H9 (cell line): ENCODE measurements at regions not wholly inside any gene's neighbourhood (a gene's known extent, or its start where the extent isn't known, plus 50 kb on each side); places are given as distances from the start of the nearest gene placed in this dataset.
"Not testable (repeated sequence)": the region's sequence is repeated elsewhere in the genome, so short reads cannot be mapped to it uniquely, and the experiment has no call there.

Experiments
- DNase-seq: peaks from one replicate; pipeline ENCODE4 v3.0.0-alpha.2; 2017
- H2AFZ ChIP-seq: one replicate; pipeline ENCODE4 v1.6.1; 2013; ENCODE audit warnings: mild to moderate bottlenecking, low read length, control low read depth, moderate library complexity
- H2AK5ac ChIP-seq: 2 replicates; pipeline ENCODE4 v1.6.1; 2013; ENCODE audit warnings: low read length, control low read depth, mixed read lengths; ENCODE audit not compliant: insufficient read length
- H2BK120ac ChIP-seq: one replicate; pipeline ENCODE4 v1.6.1; 2013; ENCODE audit warnings: low read depth, mild to moderate bottlenecking, low read length, control low read depth, inconsistent platforms; ENCODE audit not compliant: poor library complexity, severe bottlenecking
- H2BK12ac ChIP-seq: 2 replicates; pipeline ENCODE4 v1.6.1; 2013; ENCODE audit warnings: low read length, control low read depth, mixed read lengths, low read depth; ENCODE audit not compliant: insufficient read length
- H2BK15ac ChIP-seq: 2 replicates; pipeline ENCODE4 v1.6.1; 2013; ENCODE audit warnings: low read depth, low read length, control low read depth
- H2BK20ac ChIP-seq: one replicate; pipeline ENCODE4 v1.6.1; 2013; ENCODE audit warnings: low read depth, mild to moderate bottlenecking, low read length, control low read depth, inconsistent platforms; ENCODE audit not compliant: poor library complexity, severe bottlenecking
- H2BK5ac ChIP-seq: 2 replicates; pipeline ENCODE4 v1.6.1; 2013; ENCODE audit warnings: low read length, control low read depth, mixed read lengths; ENCODE audit not compliant: insufficient read length
- H3K14ac ChIP-seq: 2 replicates; pipeline ENCODE4 v1.6.1; 2013; ENCODE audit warnings: low read length, control low read depth; ENCODE audit not compliant: insufficient read depth
- H3K18ac ChIP-seq: 2 replicates; pipeline ENCODE4 v1.6.1; 2013; ENCODE audit warnings: low read depth, mild to moderate bottlenecking, mixed read lengths, low read length, control low read depth; ENCODE audit not compliant: insufficient read length
- H3K23ac ChIP-seq: 2 replicates; pipeline ENCODE4 v1.6.1; 2013; ENCODE audit warnings: low read length, control low read depth, mixed read lengths, low read depth; ENCODE audit not compliant: insufficient read length
- H3K23me2 ChIP-seq: 2 replicates; pipeline ENCODE4 v1.6.1; 2013; ENCODE audit warnings: low read depth, mild to moderate bottlenecking, mixed read lengths, low read length, control low read depth; ENCODE audit not compliant: insufficient read length, poor library complexity, severe bottlenecking
- H3K27ac ChIP-seq: 2 replicates; pipeline ENCODE4 v1.5.1; 2013; ENCODE audit warnings: low read length, control low read depth, mixed read lengths, low read depth; ENCODE audit not compliant: insufficient read length
- H3K27me3 ChIP-seq: 2 replicates; pipeline ENCODE4 v1.6.1; 2013; ENCODE audit warnings: low read length, control low read depth, inconsistent platforms; ENCODE audit not compliant: insufficient read depth
- H3K4ac ChIP-seq: 2 replicates; pipeline ENCODE4 v1.6.1; 2013; ENCODE audit warnings: low read depth, mild to moderate bottlenecking, control low read depth, inconsistent platforms, low read length, moderate library complexity
- H3K4me1 ChIP-seq: 2 replicates; pipeline ENCODE4 v1.6.1; 2013; ENCODE audit warnings: low read length, control low read depth, inconsistent platforms; ENCODE audit not compliant: insufficient read depth
- H3K4me2 ChIP-seq: 2 replicates; pipeline ENCODE4 v1.6.1; 2013; ENCODE audit warnings: low read length, control low read depth, mixed read lengths; ENCODE audit not compliant: insufficient read length, insufficient read depth
- H3K56ac ChIP-seq: 2 replicates; pipeline ENCODE4 v1.6.1; 2013; ENCODE audit warnings: low read depth, mild to moderate bottlenecking, mixed read lengths, low read length, control low read depth; ENCODE audit not compliant: insufficient read length
- H3K79me1 ChIP-seq: 2 replicates; pipeline ENCODE4 v1.6.1; 2013; ENCODE audit warnings: low read depth, mild to moderate bottlenecking, moderate library complexity, low read length, control low read depth, inconsistent platforms; ENCODE audit not compliant: insufficient read depth, poor library complexity, severe bottlenecking
- H3K79me2 ChIP-seq: 2 replicates; pipeline ENCODE4 v1.6.1; 2013; ENCODE audit warnings: low read length, control low read depth, inconsistent platforms; ENCODE audit not compliant: insufficient read depth
- H3K9ac ChIP-seq: 2 replicates; pipeline ENCODE4 v1.6.1; 2013; ENCODE audit warnings: low read length, control low read depth, mixed read lengths; ENCODE audit not compliant: insufficient read length; ENCODE audit errors: extremely low read depth
- H3K9me3 ChIP-seq: one replicate; pipeline ENCODE4 v1.6.1; 2013; ENCODE audit warnings: low read depth, low read length, inconsistent platforms; ENCODE audit not compliant: control insufficient read depth
- H3T11ph ChIP-seq: one replicate; pipeline ENCODE4 v1.6.1; 2013; ENCODE audit warnings: mild to moderate bottlenecking, low read length, control low read depth, inconsistent platforms
- H4K20me1 ChIP-seq: one replicate; pipeline ENCODE4 v1.6.1; 2013; ENCODE audit not compliant: control insufficient read depth, insufficient read length, insufficient read depth
- H4K5ac ChIP-seq: 2 replicates; pipeline ENCODE4 v1.6.1; 2013; ENCODE audit warnings: low read depth, mild to moderate bottlenecking, mixed read lengths, low read length, control low read depth; ENCODE audit not compliant: insufficient read length
- H4K8ac ChIP-seq: replicated peaks from 2 replicates; pipeline ENCODE4 v1.6.1; 2013; ENCODE audit warnings: low read length, control low read depth, mixed read lengths, low read depth; ENCODE audit not compliant: insufficient read length
- H4K91ac ChIP-seq: 2 replicates; pipeline ENCODE4 v1.6.1; 2013; ENCODE audit warnings: low read depth, mild to moderate bottlenecking, moderate library complexity, mixed read lengths, low read length, control low read depth; ENCODE audit not compliant: insufficient read length
- H3K27ac Mint-ChIP-seq, 3 experiments: 2 replicates in 2 of 3; 3 replicates in 1 of 3; pipeline ENCODE4 v1.8.0; 2020 to 2021; ENCODE audit warnings: mixed read lengths in 3 of 3, mild to moderate bottlenecking in 1 of 3, moderate library complexity in 1 of 3
- H3K27me3 Mint-ChIP-seq: 2 replicates; pipeline ENCODE4 v1.8.0; 2021; ENCODE audit warnings: low read depth, mild to moderate bottlenecking, moderate library complexity, mixed read lengths
- H3K36me3 Mint-ChIP-seq, 3 experiments: 2 replicates in 2 of 3; 3 replicates in 1 of 3; pipeline ENCODE4 v1.8.0; 2020 to 2021; ENCODE audit warnings: low read depth in 3 of 3, mixed read lengths in 3 of 3; ENCODE audit not compliant: insufficient read depth in 1 of 3
- H3K4me1 Mint-ChIP-seq, 2 experiments: 2 replicates each; pipeline ENCODE4 v1.8.0; 2020; ENCODE audit warnings: mixed read lengths in 2 of 2
- H3K4me3 Mint-ChIP-seq, 2 experiments: 2 replicates in 1 of 2; 3 replicates in 1 of 2; pipeline ENCODE4 v1.8.0; 2020 to 2021; ENCODE audit warnings: mild to moderate bottlenecking in 2 of 2, mixed read lengths in 2 of 2, moderate library complexity in 1 of 2
- H3K9me3 Mint-ChIP-seq, 2 experiments: 2 replicates in 1 of 2; 3 replicates in 1 of 2; pipeline ENCODE4 v1.8.0; 2020; ENCODE audit warnings: mild to moderate bottlenecking in 2 of 2, mixed read lengths in 2 of 2, moderate library complexity in 1 of 2
- WGBS: extraction: QIAGEN DNeasy Blood & Tissue Kit; methylation state at CpG from one replicate; pipeline ENCODE4 v1.1.7; 2013; ENCODE audit warnings: missing lambda C conversion rate, low lambda C conversion rate, mixed read lengths; ENCODE audit not compliant: insufficient read length; ENCODE audit errors: extremely low coverage; 5-methylcytosine and 5-hydroxymethylcytosine counted together

GRCh38 chr18:34516996-34517395 is 193.1 kb upstream of the DTNA start:
- not testable (repeated sequence) for H2BK120ac ChIP-seq, H3K23me2 ChIP-seq, H3K27me3 Mint-ChIP-seq, H3K9ac ChIP-seq, H2BK12ac ChIP-seq, H3K79me2 ChIP-seq, H3K4ac ChIP-seq, H3K56ac ChIP-seq, H3T11ph ChIP-seq, H2AFZ ChIP-seq, H2BK20ac ChIP-seq, H2AK5ac ChIP-seq, H3K18ac ChIP-seq, H3K9me3 ChIP-seq, H4K8ac ChIP-seq, DNase-seq, H3K79me1 ChIP-seq, H3K4me3 Mint-ChIP-seq, H3K4me2 ChIP-seq, H2BK15ac ChIP-seq, H3K27me3 ChIP-seq, H3K23ac ChIP-seq, H4K91ac ChIP-seq, H3K4me1 ChIP-seq, H3K27ac Mint-ChIP-seq, H3K27ac ChIP-seq, H3K4me1 Mint-ChIP-seq, H4K20me1 ChIP-seq, H4K5ac ChIP-seq, H3K14ac ChIP-seq, H2BK5ac ChIP-seq
- H3K9me3 Mint-ChIP-seq, result peaks cover 14 to 25% of the 10 kb centered on the region in 2 experiments; a peak in 4 of 5 replicates
- peaks cover 13 to 33% (median 29%) of the 10 kb centered on the region in 3 experiments for H3K36me3 Mint-ChIP-seq
- no CpG with 5 or more reads among the region's 2 CpGs for WGBS
